ENCODE measurements at regions not wholly inside any gene's neighbourhood (a gene's known extent, or its start where the extent isn't known, plus 50 kb on each side); places are given as distances from the start of the nearest gene placed in this dataset.

DNA sequence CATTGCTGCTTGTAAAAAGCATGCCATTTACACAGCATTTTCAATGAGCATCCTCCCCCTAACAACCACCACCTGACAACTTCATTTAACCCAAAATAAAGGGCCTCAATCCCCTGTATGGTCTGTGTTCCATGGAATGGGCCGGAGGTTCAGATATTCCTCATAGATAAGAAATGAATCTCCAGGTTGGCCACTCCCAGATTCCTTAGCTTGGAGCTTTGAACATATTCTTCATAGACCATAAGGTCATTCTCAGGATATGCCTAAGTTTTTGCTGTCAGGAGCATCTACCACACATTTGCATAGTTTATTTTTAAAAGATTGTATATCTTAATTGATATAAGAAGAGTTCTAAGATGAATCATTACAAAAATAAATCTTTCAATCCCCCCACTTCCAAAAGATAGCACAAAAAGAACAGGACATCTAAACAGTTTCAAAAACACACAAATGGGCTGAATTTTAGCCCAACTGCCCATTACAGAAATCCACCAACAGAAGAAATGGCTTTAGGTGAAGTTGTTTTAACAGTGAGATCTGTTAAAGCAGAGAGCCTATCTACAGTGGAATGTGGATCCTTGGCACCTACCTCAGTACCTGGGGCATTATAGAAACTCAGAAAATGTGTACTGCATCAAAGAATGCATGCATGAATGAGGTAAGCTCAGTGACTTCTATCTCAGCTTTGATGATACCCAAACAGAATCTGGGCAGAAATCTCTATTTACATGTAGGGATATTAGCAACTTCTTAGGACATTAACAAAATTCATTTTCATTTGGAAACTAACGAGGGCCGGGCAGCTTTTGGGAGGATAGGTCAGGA is 179.8 kb downstream of the SEC61B start:
- no peak for DNase-seq

DNA sequence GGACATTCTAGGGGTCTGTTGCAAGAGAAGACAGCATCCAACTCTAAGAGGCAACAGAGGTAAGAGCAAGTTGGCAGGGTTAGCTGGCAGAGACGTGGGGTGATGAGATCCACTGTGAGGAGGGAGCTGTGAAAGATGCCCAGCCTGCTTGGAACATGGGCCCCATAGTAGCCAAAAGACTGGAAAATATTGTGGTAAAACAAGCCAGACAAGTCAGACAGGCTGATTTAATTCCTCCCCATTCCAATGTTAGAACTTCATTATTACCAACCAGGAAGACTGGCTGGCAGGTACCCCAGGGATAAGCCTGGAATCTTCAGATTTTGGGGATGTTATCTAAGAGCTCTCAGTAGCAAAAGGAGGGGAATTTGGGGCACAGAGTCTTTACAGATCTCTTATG is 181.3 kb downstream of the SEC61B start:
- no peak for DNase-seq

DNA sequence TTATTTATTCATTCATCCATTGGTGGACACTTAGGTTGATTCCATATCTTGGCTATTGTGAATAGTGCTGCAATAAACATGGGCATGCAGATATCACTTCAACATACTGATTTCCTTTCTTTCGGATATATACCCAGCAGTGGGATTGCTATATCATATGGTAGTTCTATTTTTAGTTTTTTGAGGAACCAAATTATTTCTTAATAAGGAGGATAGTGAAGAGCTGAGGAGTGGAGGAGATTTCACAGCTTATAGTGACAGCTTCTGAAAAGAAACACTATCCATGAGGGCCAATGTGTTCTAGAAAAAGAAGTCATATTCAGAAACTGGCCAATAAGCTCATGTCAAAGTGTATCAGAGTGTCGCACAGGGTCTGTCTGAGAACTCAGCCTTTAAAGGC is 183.3 kb downstream of the SEC61B start:
- no peak for DNase-seq

DNA sequence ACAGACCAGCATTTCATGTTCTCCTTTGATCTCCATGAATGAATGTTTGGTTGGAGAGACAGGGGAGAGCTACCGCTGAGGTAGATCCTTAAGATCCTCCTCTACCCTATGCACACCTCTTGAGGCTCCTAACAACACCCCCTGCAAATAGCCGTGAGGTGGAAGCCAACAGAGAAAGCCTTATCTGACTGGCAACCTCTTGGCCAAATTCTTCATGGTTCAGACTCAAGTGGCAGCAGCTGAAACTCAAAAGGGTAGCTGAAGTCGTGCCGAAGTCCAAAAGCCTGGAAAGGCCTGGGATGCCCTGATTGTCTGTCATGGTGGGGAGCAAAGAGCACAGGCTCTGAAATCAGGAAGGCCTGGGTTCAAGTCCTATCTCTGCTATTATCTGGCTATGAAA is 184.9 kb downstream of the SEC61B start:
- DNase-seq: no peak

DNA sequence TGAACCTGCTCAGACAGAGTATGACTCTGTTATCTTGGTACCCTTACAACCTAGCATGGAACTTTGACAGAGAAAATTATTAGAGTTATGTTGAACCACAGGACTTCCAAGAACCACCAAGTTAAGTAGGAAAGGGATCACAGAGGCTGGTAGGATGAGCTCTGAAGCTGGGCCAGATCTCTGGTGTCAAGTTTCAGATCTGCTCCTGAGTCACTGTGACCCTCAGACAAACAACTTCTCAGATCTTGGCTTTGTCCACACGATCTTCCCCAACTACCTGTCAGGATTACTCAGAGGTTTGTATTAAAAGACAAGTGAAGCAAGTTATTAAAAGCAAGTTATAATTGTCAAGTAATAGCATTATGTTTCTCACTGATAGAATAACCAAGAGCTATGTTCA is 189.0 kb downstream of the SEC61B start:
- DNase-seq: no peak

DNA sequence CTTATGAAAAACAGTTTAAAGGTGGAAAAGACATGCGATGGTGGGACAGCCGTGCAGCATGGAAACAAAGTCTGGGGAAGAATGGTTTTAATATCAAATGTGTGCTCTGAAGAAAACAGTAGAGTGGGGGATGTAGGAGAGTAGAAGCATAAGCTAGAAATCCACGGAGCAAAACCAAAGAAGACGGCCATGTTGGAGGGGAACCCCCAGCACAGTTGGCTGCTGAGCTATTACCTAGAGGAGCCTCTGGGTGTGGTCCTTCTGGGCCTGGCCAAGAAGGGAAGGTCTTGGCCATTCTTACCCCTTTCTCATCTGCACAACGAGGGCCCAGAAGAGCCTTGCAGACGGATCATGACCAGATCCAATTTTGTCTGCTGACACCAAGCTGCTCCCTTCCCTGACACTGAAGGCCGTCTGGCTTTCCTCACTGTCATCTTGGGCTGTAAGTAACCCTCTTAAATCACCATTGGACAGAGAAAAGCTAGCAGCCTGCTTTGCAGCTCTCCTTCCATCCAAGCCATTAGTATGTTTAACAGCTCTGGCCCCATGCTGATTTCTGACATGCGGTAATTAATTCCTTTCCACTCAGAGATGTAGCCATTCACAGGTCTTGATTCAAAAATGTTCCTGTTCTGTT is 189.5 kb downstream of the SEC61B start:
- no peak for DNase-seq

DNA sequence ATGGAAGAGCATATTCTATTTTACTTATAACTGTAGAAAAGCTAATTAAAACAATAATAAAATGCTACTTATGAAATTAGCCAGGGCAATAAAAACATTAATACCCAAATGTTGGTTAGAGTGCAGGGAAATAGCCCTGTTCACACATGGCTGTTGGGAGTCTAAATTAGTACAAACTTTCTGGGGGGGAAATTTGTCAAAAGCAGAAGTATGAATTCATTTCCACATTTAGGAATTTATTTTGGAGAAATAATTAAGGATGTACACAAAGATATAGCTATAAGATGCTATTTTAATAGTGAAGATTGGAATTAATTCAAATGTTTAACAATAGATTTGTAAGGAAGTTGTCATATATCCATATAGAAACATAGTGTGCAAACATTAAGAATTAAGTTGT is 190.5 kb downstream of the SEC61B start:
- no peak for DNase-seq

DNA sequence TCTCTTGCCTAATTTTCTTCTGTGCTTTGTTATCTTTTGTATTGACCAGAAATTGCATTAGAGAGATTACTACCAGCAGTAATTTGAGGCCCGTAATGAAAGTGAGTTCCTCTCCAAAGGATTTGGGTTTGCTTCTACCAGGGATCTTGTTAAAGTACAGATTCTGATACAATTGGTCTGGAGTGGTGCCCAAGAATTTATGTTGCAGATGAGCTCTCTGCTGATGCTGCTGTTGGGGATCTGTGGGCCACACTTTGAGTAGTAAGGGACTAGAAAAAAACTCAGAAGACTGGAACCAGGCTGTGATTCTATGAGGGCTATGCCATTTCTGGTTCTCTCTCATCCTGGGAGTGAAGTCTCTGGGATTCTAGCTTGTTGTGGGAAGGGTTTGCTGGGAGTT is 192.2 kb downstream of the SEC61B start:
- DNase-seq: no peak

DNA sequence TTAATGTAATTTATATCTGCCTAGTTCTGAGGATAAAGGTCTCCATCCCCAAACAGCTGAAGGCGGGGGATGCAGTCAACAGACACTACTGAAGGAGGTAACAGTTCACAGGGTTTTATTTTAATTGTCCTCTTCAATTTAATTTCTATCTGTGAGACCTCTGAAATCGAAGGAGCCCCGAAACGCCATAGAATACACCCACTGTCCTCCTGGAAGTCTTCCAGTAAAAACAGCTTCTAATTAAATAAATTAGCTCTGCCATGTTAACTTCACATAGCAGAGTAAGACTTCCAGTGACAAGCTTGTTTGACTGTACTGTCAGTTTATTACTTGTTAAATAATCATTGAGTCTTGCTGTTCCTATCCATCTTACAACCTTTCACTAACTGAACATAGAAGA is 193.5 kb downstream of the SEC61B start:
- DNase-seq: no peak

DNA sequence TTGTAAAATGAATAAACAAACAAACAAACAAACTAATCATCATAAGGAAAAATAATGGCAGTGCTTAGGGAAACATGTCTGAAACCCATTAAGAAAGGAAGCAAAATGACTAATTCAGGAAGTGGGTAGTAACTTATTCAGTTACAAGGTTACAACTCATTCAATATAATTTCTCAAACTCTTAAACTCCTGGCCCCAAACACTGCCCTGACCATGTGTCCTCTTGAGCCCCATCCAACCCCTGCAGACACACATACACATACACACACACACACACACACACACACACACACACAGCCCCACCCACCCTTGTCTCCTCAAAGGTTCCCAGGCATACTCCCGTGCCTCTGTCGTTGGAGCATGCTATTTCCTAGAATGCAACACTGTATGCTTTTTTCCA is 193.9 kb downstream of the SEC61B start:
- DNase-seq: no peak

DNA sequence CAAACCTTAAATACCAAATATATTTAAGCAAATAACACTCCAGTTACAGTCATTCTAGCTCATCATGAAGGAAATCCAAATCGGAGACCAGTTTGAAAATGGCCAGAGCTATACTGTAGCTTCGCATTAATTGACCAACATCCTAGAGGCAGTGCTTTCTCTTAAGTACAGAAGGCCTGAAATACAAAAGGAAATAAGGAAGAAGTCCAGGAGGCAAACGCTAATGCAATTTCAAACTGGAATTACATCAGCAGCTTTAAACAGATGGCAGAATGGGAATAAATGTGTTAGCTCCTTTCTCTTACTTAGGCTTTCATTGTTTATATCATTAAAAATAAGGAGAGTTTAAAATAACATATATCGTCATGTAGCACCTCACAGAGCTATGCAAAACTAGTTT is 197.0 kb downstream of the SEC61B start:
- no peak for DNase-seq

DNA sequence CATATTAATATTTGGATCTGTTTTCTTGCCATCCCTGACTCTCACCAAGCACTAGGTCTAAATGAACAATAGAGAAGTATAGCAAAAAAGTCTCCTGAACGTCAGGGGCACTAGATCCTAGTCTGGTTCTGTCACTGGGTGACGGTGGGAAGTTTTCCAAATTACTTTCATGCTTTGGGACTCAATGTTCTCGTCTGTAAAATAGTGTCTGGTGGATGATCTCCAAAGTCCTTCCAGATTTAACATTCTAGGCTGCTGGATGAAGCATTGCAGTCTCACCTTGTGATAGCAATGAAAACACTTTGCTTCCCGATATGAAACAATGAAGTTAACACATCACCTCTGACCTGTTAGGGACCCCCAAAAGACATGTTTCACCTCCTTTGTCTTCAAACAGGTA is 199.3 kb downstream of the SEC61B start:
- no peak for DNase-seq

DNA sequence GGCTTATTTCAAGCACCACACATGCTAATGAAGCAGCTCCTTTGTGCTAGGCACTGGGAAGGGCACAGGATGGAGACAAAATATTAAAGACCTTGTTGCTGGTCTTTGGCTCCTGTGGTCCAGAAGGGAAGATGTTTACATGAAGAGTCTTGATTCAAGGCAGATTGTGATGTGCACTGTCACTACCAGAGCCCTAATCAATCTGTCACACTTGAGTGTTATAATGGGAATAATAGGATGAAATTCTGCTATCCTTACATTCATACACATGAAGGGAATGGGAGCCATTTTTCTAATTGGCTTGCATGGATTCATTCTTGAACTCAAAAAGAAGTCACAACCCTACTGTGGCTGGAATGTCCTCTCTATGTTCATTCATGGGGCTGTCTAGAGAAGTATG is 203.0 kb downstream of the SEC61B start:
- no peak for DNase-seq

DNA sequence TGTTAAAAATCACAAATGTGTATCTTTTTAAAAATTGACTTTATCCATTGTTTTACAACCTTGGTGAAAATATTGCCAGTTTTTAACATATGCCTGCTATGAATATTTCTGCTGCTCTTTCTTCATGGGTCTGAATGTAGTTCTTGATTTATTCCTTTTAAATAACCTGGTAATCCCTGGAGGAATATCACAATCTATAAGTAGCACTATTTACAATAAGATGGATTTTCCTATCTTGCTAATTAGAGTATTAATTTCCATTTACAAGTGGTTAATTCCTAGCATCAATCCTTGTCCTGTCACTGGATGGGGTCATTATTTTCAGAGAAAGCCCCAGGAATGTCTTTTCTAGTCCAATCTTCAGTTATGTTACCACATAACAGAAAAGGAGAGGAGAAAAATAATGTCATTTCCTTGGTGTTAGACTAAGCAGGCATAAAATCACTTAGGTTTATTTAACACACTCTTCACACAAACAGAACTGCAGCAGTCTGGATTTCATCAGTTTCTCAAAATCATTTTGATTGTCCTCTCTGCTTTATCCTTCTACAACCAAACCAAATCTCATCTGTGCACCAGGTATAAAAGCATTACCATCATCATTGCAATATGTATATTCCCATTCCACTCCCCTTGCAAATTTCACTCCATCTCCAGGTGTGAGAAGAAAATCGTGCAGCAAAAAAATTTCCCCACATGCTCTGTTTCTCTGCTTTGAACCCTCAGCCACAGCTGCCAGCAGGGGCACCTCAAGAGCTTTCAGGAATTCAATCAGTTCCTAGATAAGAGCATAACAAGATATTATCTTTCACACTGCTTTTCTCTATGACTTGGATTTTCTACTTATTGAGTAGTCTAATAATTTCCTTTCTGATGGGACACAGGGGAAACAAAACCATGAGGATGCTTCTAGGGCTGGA is 204.1 kb downstream of the SEC61B start:
- no peak for DNase-seq

DNA sequence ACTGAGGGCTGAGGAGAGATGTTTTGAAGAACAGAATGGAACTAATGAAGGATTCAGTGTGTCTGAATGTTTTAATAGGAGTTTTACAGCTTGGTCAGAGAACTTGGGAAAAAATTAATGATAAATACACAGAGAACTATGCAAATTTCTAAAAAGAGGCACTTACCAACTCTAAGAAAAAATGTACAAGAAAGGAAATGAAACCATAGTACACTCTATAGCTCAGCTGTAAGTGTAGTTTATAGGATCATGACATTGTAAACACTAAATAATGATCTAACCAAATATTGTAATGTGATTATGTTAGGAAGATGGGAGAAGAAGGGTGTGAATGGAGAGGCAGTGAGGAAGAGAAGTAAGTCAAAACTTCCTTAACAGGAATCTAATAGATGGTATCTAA is 205.2 kb downstream of the SEC61B start:
- DNase-seq: no peak

DNA sequence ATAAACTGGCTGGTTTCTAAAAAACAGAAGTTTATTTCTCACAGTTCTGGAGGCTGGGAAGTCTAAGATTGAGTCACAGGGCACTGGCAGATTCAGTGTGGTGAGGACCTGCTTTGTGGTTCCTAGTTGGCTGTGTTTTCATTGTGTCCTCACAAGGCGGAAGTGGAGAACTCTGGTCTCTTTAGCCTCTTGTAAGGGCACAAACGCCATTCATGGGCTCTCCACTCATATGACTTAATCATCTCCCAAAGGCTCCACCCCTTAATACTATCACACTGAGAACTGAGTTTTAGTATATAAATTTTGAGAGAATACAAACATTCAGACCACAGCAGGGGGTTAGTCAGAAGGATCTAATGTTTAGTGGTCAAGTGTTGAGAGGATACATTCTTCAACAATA is 208.2 kb downstream of the SEC61B start:
- DNase-seq: no peak

DNA sequence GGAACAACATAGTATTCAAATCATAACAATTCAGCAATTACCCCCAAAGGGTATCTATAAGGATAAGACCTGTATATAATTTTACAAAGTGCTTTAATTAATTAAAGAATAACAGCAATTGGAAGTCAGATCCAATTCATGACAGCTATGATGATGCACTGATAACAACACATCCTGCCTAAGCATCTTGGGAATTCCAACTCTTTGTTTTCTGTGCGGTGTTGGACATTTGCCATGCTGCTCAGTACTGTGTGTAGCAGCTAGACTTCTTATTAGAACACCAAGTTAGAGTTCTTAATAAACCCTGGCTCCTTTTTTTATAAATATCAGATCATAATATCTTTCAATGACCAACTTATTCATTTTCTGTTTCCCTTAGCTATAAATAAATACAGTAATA is 209.0 kb downstream of the SEC61B start:
- DNase-seq: no peak

DNA sequence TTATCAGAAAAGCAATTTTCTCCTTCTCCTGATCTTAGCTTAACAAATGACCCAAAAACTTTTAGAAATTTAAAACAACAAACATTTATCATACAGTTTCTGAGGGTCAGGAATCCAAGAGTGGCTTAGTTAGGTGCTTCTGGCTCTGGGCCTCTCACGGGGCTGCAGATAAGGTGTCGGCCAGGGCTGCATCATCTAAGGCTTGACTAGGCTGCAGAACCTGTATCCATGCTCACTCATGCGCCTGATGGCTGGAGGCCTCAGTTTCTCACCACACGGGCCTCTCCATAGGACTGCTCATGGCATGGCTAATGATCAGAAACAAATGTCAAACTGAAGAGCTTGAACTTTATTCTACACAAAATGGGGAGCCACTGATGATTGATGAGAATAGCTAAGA is 210.0 kb downstream of the SEC61B start:
- DNase-seq: no peak

DNA sequence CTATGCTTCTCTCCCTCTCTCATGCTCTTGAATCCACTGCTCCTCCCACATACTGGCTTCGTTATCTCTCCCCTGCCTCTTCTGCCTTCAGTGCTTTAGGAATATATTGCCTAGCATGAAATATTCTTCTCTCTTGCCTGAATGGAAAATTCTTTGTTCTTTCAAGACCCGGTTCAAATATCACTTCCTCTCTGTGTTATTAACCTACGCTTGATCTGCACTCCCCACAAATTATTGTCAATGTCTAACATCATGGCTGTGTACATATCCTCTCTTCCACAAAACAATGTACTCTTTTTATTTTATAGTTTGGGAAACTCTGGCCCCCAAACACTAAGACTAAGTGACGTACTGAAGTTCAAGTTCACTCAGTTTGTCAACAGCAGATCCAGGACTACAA is 211.0 kb downstream of the SEC61B start:
- no peak for DNase-seq

DNA sequence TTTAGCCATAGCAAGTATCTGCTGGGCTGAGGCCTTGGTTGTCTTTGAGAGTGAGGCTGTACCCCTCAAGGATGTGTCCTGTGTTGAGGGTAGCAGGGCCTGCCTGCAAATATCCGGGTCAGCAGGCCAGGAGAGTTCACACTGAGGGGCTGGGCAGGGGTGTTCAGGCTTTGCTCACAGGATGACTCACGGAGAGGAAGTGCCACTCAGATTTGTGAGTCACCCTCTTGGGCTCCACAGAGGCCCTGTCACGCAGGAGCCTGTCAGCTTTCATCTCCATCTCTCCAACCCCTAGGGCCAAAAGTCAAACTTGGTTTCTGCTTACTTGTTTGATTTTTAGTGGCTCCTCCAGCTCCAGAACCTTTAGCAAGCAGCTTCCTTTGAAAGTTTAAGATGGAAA is 211.5 kb downstream of the SEC61B start:
- peak; percentile 19 for DNase-seq

DNA sequence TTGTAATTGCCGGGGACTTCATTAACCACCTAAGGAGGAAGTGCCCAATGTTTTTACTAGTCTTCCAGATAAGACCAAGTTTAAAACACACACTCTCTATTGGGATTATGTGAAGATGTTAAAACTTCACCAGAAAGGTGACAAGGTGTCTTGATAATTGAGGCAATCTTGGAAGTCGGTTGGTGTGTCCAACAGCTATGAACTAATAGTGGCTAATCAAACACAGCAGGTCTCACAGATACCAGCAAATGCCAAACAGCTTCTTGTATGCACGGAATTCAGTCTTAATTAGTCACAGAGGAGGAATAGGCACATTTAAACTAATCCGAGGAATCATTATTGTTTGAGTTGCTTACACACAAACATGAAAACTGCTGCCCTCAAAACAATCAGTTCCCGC is 214.5 kb downstream of the SEC61B start:
- DNase-seq: no peak

DNA sequence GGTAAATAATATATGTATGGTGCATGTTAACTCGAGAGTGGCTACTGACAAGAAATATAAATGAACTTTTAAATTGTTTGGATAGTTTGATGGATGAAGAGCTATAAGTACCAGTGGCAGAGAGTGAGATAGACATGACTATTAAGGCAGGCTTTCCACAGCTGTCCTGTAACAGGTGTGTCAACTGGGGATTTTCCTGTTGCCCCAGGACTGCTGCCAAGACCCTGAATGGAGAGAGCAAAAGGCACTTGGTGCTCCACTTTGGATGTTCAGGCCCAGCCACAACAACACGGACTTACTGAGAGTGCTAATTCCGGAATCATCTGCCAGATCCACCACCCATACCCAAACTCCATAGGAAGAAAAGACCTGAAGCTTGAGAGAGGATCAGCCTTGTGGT is 215.1 kb downstream of the SEC61B start:
- DNase-seq: peak; percentile 34

DNA sequence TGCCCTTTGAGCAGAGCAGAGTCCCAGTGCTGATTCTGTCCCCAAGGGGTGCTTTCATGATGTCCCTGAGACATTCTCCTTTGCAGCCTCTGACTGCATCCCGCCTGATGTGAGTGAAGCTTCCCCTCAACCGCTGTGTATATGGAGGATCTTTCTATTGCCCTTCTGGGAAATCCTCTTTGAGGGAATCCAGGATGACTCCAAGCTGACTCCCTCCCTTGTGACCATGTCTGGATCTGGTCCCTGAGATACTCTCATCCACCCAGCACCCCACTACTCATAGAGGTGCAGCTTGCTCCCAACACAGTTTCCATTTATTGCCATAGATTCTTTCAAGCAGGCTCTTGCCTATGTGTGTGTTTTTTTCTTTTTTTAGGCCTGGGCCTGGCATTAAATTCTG is 216.5 kb downstream of the SEC61B start:
- no peak for DNase-seq

DNA sequence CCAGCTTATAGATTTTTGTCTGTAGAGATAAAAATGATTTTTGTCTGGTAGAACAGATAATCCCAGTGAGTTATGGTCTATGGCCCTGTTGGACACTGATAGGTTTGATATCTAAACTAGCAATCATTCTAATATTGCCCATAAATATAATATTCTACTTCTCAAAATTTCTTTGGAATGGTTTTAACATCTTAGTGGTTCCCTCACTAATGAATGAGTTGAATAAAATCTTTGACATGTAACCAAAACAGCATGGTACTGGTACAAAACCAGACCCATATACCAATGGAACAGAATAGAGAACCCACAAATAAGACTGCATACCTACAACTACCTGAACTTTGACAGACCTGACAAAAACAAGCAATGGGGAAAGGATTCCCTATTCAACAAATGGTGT is 219.7 kb downstream of the SEC61B start:
- no peak for DNase-seq

All from right hindlimb (tissue), 1 donor.